H1 (cell line): ENCODE measurements at regions not wholly inside any gene's neighbourhood (a gene's known extent, or its start where the extent isn't known, plus 50 kb on each side); places are given as distances from the start of the nearest gene placed in this dataset.
A peak's percentile ranks its signal among the peaks of the same experiment; 100 is the strongest.

ENCODE experiments used
- CTCF ChIA-PET: fragments of 300-600 bp; sonication (Branson Sonifier 250); formaldehyde crosslinking; loops from one replicate; lab custom pipeline; 2021; ENCODE audit not compliant: partially characterized antibody; lab: Charles Lee
- POLR2A ChIA-PET: fragments of 300-600 bp; sonication (Branson Sonifier 250); formaldehyde crosslinking; loops from one replicate; lab custom pipeline; 2021; ENCODE audit warnings: inconsistent platforms; ENCODE audit not compliant: partially characterized antibody; lab: Charles Lee
- DNase-seq, 2 experiments: peaks; one replicate each; pipeline versions ENCODE4 v3.0.0 to v3.0.0-alpha.2; 2010 to 2022; ENCODE audit warnings: low spot score in 2 of 2, low read depth in 1 of 2, mixed read lengths in 1 of 2
- FAIRE-seq: peaks from 2 replicates; lab custom pipeline; 2011; peaks lifted over from hg19 to GRCh38; lab: Jason Lieb, UNC
- H2AFZ ChIP-seq: 2 replicates; pipeline ENCODE4 v1.8.1; 2012; ENCODE audit warnings: low read length, inconsistent platforms
- H2AK5ac ChIP-seq: 2 replicates; pipeline ENCODE4 v1.6.1; 2013; ENCODE audit warnings: low read depth, low read length
- H2BK120ac ChIP-seq: replicated peaks from 2 replicates; pipeline ENCODE3; 2013; ENCODE audit warnings: low read depth, low read length, inconsistent platforms
- H2BK12ac ChIP-seq: 2 replicates; pipeline ENCODE4 v1.6.1; 2013; ENCODE audit warnings: low read depth, low read length
- H2BK15ac ChIP-seq: 2 replicates; pipeline ENCODE4 v1.6.1; 2013; ENCODE audit warnings: low read length
- H2BK20ac ChIP-seq: 2 replicates; pipeline ENCODE4 v1.6.1; 2013; ENCODE audit warnings: low read length
- H2BK5ac ChIP-seq: 2 replicates; pipeline ENCODE4 v1.6.1; 2013; ENCODE audit warnings: low read depth, low read length
- H3K14ac ChIP-seq: 2 replicates; pipeline ENCODE4 v1.6.1; 2013; ENCODE audit warnings: inconsistent platforms; ENCODE audit not compliant: insufficient read length
- H3K18ac ChIP-seq: 2 replicates; pipeline ENCODE4 v1.6.1; 2013; ENCODE audit warnings: low read length; ENCODE audit errors: extremely low read depth
- H3K23ac ChIP-seq: 2 replicates; pipeline ENCODE4 v1.6.1; 2013; ENCODE audit warnings: inconsistent platforms; ENCODE audit not compliant: insufficient read length
- H3K23me2 ChIP-seq: 2 replicates; pipeline ENCODE4 v1.6.1; 2013; ENCODE audit warnings: low read depth, low read length
- H3K27ac ChIP-seq: 2 replicates; pipeline ENCODE4 v1.6.1; 2011; ENCODE audit warnings: low read depth, low read length, inconsistent platforms
- H3K27me3 ChIP-seq, 4 experiments: replicated peaks in 1 of 4; 1 replicate in 1 of 4; 2 replicates in 3 of 4; pipeline versions ENCODE4 v1.6.1 to v1.8.1; 2011 to 2013; ENCODE audit warnings: low read length in 3 of 4, mild to moderate bottlenecking in 3 of 4, inconsistent platforms in 2 of 4, mixed read lengths in 2 of 4, moderate library complexity in 1 of 4; ENCODE audit not compliant: control insufficient read depth in 3 of 4, insufficient read depth in 3 of 4; ENCODE audit errors: extremely low read depth in 1 of 4
- H3K36me3 ChIP-seq, 4 experiments: 2 replicates each; pipeline versions ENCODE4 v1.6.1 to v1.8.1; 2011 to 2013; ENCODE audit warnings: mild to moderate bottlenecking in 4 of 4, low read length in 3 of 4, moderate library complexity in 2 of 4, control low read depth in 1 of 4, inconsistent platforms in 1 of 4; ENCODE audit not compliant: insufficient read depth in 4 of 4, control insufficient read depth in 2 of 4
- H3K4ac ChIP-seq: replicated peaks from 2 replicates; pipeline ENCODE3; 2013; ENCODE audit warnings: low read length, low read depth, mixed read lengths, inconsistent platforms; ENCODE audit not compliant: insufficient read length
- H3K4me1 ChIP-seq, 4 experiments: replicated peaks in 1 of 4; 1 replicate in 1 of 4; 2 replicates in 3 of 4; pipeline versions ENCODE4 v1.6.1 to v1.8.1; 2011 to 2013; ENCODE audit warnings: low read length in 3 of 4, inconsistent platforms in 2 of 4, mixed read lengths in 1 of 4; ENCODE audit not compliant: insufficient read depth in 4 of 4, control insufficient read depth in 3 of 4
- H3K4me2 ChIP-seq, 2 experiments: 2 replicates each; pipeline versions ENCODE4 v1.6.1 to v1.8.1; 2011 to 2013; ENCODE audit warnings: low read depth in 2 of 2, low read length in 2 of 2, control low read depth in 1 of 2, inconsistent platforms in 1 of 2, mild to moderate bottlenecking in 1 of 2; ENCODE audit not compliant: insufficient read depth in 1 of 2
- H3K4me3 ChIP-seq, 4 experiments: fragments of 200-600, 300-600 bp in 1 of 4; sonication (generic), shearing (Covaris generic), sonication (Bioruptor Twin) in 1 of 4; 2 replicates each; pipeline versions ENCODE4 v1.5.1 to v1.8.1; 2011 to 2016; ENCODE audit warnings: low read length in 4 of 4, low read depth in 3 of 4, control low read depth in 2 of 4, inconsistent platforms in 2 of 4, mild to moderate bottlenecking in 2 of 4, mixed read lengths in 1 of 4, moderate library complexity in 1 of 4; ENCODE audit not compliant: insufficient read depth in 2 of 4; ENCODE audit errors: extremely low read depth in 1 of 4
- H3K56ac ChIP-seq: replicated peaks from 2 replicates; pipeline ENCODE3; 2013; ENCODE audit warnings: low read depth, mild to moderate bottlenecking, mixed read lengths, low read length, inconsistent platforms; ENCODE audit not compliant: insufficient read length
- H3K79me1 ChIP-seq: 2 replicates; pipeline ENCODE4 v1.6.1; 2013; ENCODE audit warnings: low read depth, low read length, control low read depth
- H3K79me2 ChIP-seq, 2 experiments: 2 replicates each; pipeline versions ENCODE4 v1.6.1 to v1.8.1; 2012 to 2013; ENCODE audit warnings: low read length in 2 of 2, mild to moderate bottlenecking in 2 of 2, inconsistent platforms in 1 of 2; ENCODE audit not compliant: insufficient read depth in 2 of 2, control insufficient read depth in 1 of 2
- H3K9ac ChIP-seq, 4 experiments: replicated peaks in 1 of 4; 1 replicate in 1 of 4; 2 replicates in 3 of 4; pipeline versions ENCODE4 v1.6.1 to v1.8.1; 2011 to 2013; ENCODE audit warnings: low read depth in 3 of 4, low read length in 3 of 4, control low read depth in 2 of 4, mild to moderate bottlenecking in 2 of 4, moderate library complexity in 2 of 4, inconsistent platforms in 1 of 4; ENCODE audit errors: extremely low read depth in 1 of 4
- H3K9me3 ChIP-seq, 2 experiments: 2 replicates each; pipeline versions ENCODE4 v1.6.1 to v1.8.1; 2012 to 2013; ENCODE audit warnings: mild to moderate bottlenecking in 2 of 2, moderate library complexity in 2 of 2, control low read depth in 1 of 2, inconsistent platforms in 1 of 2, low read depth in 1 of 2, low read length in 1 of 2, mixed read lengths in 1 of 2; ENCODE audit not compliant: insufficient read depth in 2 of 2
- H4K20me1 ChIP-seq, 2 experiments: replicated peaks in 1 of 2; 2 replicates each; pipeline versions ENCODE3 to v1.8.1; 2011 to 2013; ENCODE audit warnings: inconsistent platforms in 2 of 2, low read length in 2 of 2, mild to moderate bottlenecking in 1 of 2; ENCODE audit not compliant: insufficient read depth in 2 of 2, control insufficient read depth in 1 of 2
- H4K5ac ChIP-seq: 2 replicates; pipeline ENCODE4 v1.6.1; 2013; ENCODE audit warnings: low read length, low read depth, mixed read lengths, inconsistent platforms; ENCODE audit not compliant: insufficient read length
- H4K8ac ChIP-seq: 2 replicates; pipeline ENCODE4 v1.8.0; 2013; ENCODE audit warnings: mild to moderate bottlenecking, moderate library complexity, low read length, inconsistent platforms; ENCODE audit not compliant: insufficient read depth; ENCODE audit errors: extremely low read depth
- H4K91ac ChIP-seq: replicated peaks from 2 replicates; pipeline ENCODE3; 2013; ENCODE audit warnings: low read length, mixed read lengths, inconsistent platforms; ENCODE audit not compliant: insufficient read length
- CHD2 ChIP-seq: IDR thresholded peaks from 2 replicates; pipeline ENCODE4 v1.6.1; 2012; ENCODE audit warnings: low read length, improper control_type of control experiment
- EGR1 ChIP-seq: IDR thresholded peaks from 2 replicates; pipeline ENCODE4 v1.6.1; 2011; ENCODE audit warnings: low read depth, low read length, borderline replicate concordance
- RBBP5 ChIP-seq: IDR thresholded peaks from 2 replicates; pipeline ENCODE4 v1.7.1; 2012; ENCODE audit warnings: low read depth, mild to moderate bottlenecking, inconsistent platforms, low read length, moderate library complexity, borderline replicate concordance
- RXRA ChIP-seq: IDR thresholded peaks from 2 replicates; pipeline ENCODE4 v1.6.1; 2011; ENCODE audit warnings: low read depth, mild to moderate bottlenecking, low read length, moderate library complexity; ENCODE audit not compliant: insufficient read depth
- WGBS, 2 experiments: shearing (Covaris generic) in 1 of 2; methylation state at CpG; one replicate each; pipeline versions ENCODE4 v1.1.6 to v1.1.7; 2013 to 2015; ENCODE audit warnings: low lambda C conversion rate in 2 of 2, mixed read lengths in 2 of 2, inconsistent platforms in 1 of 2, low coverage in 1 of 2, missing lambda C conversion rate in 1 of 2; ENCODE audit not compliant: insufficient replicate concordance in 2 of 2, insufficient coverage in 1 of 2, insufficient read length in 1 of 2; ENCODE audit errors: extremely low coverage in 1 of 2, missing lambda C conversion rate in 1 of 2; 5-methylcytosine and 5-hydroxymethylcytosine counted together
- TF ChIP-seq, protein P1 (sequence below): IDR thresholded peaks from 2 replicates; pipeline ENCODE4 v1.6.1; 2012; ENCODE audit warnings: inconsistent platforms
- TF ChIP-seq, protein P2 (sequence below), 3 experiments: IDR thresholded peaks; 1 replicate in 2 of 3; 2 replicates in 1 of 3; pipeline versions ENCODE4 v1.5.1 to v1.6.1; 2011; ENCODE audit warnings: low read length in 3 of 3, mild to moderate bottlenecking in 3 of 3, inconsistent platforms in 2 of 3, low read depth in 1 of 3, moderate library complexity in 1 of 3; ENCODE audit not compliant: insufficient read depth in 1 of 3; ENCODE audit errors: control extremely low read depth in 1 of 3

- Histone ChIP-seq H3K79me1 (no peaks in the 10 kb centered on the region), H4K20me1 (no peaks in the 10 kb centered on the region), H3K18ac (no peak overlapping the region), H3K36me3 (no peaks in the 10 kb centered on the region), H3K4me2 (no peak overlapping the region), H3K4ac (no peak overlapping the region), H4K91ac (no peak overlapping the region), H3K4me3 (no peak overlapping the region), H2BK15ac (no peak overlapping the region), H2BK12ac (peak overlapping the region; percentile 31; the same call in 1 of the 2 replicates), H3K79me2 (no peaks in the 10 kb centered on the region)
- FAIRE-seq (no peak), DNase-seq (no peak)
- 82% methylated on average over 9 of the region's 9 CpGs; no CpG with 5 or more reads in 1 of the 2 experiments for WGBS, 2 experiments
- TF ChIP-seq, protein P1, sequence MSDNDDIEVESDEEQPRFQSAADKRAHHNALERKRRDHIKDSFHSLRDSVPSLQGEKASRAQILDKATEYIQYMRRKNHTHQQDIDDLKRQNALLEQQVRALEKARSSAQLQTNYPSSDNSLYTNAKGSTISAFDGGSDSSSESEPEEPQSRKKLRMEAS = no peak
- TF ChIP-seq RBBP5 = no peak
- TF ChIP-seq, protein P2, sequence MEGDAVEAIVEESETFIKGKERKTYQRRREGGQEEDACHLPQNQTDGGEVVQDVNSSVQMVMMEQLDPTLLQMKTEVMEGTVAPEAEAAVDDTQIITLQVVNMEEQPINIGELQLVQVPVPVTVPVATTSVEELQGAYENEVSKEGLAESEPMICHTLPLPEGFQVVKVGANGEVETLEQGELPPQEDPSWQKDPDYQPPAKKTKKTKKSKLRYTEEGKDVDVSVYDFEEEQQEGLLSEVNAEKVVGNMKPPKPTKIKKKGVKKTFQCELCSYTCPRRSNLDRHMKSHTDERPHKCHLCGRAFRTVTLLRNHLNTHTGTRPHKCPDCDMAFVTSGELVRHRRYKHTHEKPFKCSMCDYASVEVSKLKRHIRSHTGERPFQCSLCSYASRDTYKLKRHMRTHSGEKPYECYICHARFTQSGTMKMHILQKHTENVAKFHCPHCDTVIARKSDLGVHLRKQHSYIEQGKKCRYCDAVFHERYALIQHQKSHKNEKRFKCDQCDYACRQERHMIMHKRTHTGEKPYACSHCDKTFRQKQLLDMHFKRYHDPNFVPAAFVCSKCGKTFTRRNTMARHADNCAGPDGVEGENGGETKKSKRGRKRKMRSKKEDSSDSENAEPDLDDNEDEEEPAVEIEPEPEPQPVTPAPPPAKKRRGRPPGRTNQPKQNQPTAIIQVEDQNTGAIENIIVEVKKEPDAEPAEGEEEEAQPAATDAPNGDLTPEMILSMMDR (IDR thresholded peaks at IDR 0.05; ENCODE audit: control extremely low read depth in 1 of 3, insufficient read depth in 1 of 3, low read depth in 1 of 3, low read length in 3 of 3) = no peak
- no peak for TF ChIP-seq CHD2
- no peak for TF ChIP-seq RXRA
- TF ChIP-seq EGR1 = no peak
- TF ChIP-seq, all 59 proteins: peak for 0
- H3K27me3 ChIP-seq = no peaks in the 10 kb centered on the region; a peak in 1 of 7 replicates
- peaks cover 3% of the 10 kb centered on the region; the same call in 1 of the 2 replicates for H3K23me2 ChIP-seq
- H2BK5ac ChIP-seq = no peak overlapping the region
- H4K5ac ChIP-seq = no peak overlapping the region
- H4K8ac ChIP-seq = no peak overlapping the region
- no peak overlapping the region for H2AFZ ChIP-seq
- H3K14ac ChIP-seq = no peak overlapping the region
- ChIA-PET POLR2A (interaction anchor here (0.5 kb wide), 1 partner anchor 62 kb away, joined by 3 read pairs; no protein-coding TSS in a partner anchor), CTCF (interaction anchor here (0.8 kb wide), 1 partner anchor 244 kb away, joined by 3 read pairs; no protein-coding TSS in a partner anchor)
- H3K23ac ChIP-seq = no peak overlapping the region
- no peak overlapping the region for H2BK120ac ChIP-seq
- H3K56ac ChIP-seq = no peak overlapping the region
- H3K9me3 ChIP-seq = no peaks in the 10 kb centered on the region
- no peak overlapping the region for H2BK20ac ChIP-seq
- no peak overlapping the region for H2AK5ac ChIP-seq
- H3K9ac ChIP-seq = no peak overlapping the region
- H3K27ac ChIP-seq = no peak overlapping the region
- H3K4me1 ChIP-seq = peaks cover 0 to 2% (median 0%) of the 10 kb centered on the region in 4 experiments; a peak in 1 of 7 replicates
These were observed 51.1 kb upstream of the CHST15 start for GRCh38 chr10:124144536-124144935.
